Left lung (tissue), 4 donors: ENCODE measurements at regions not wholly inside any gene's neighbourhood (a gene's known extent, or its start where the extent isn't known, plus 50 kb on each side); places are given as distances from the start of the nearest gene placed in this dataset.

Source experiments
- ATAC-seq: fragments of 200-7000 bp; cut with Tn5 transposase; one replicate; pipeline ENCODE4 v1.9.1; 2020; ENCODE audit warnings: moderate library complexity
- DNase-seq, 4 donors: peaks; one replicate each; pipeline ENCODE4 v3.0.0-alpha.2; 2013 to 2020
- H3K27ac ChIP-seq, 2 donors: fragments of 200-600 bp; sonication (generic) in 1 of 2; one replicate each; pipeline versions ENCODE4 v1.5.0 to v1.8.0; 2020 to 2021
- H3K27me3 ChIP-seq, 2 donors: fragments of 200-600 bp; sonication (generic) in 1 of 2; one replicate each; pipeline versions ENCODE4 v1.5.0 to v1.8.0; 2020 to 2021
- H3K36me3 ChIP-seq, 2 donors: fragments of 200-600 bp; sonication (generic) in 1 of 2; one replicate each; pipeline versions ENCODE4 v1.5.0 to v1.8.0; 2020 to 2021
- H3K4me1 ChIP-seq, 2 donors: fragments of 200-600 bp; one replicate each; pipeline ENCODE4 v1.8.0; 2021
- H3K4me3 ChIP-seq, 2 donors: fragments of 200-600 bp; sonication (generic) in 1 of 2; one replicate each; pipeline versions ENCODE4 v1.5.0 to v1.8.0; 2020 to 2021; ENCODE audit warnings: mild to moderate bottlenecking in 1 of 2
- H3K9me3 ChIP-seq, 2 donors: fragments of 200-600 bp; sonication (generic) in 1 of 2; one replicate each; pipeline versions ENCODE4 v1.5.0 to v1.8.0; 2020 to 2021
- intact Hi-C, 2 donors: fragments of 100-400 bp; cut with DNase I; formaldehyde crosslinking; loops; one replicate each; pipeline versions ENCODE4 v1.11.2 to v1.14.2; 2022
- TF ChIP-seq, protein P1 (sequence below), 2 donors: fragments of 200-600 bp; sonication (generic) in 1 of 2; IDR thresholded peaks; one replicate each; pipeline versions ENCODE4 v1.5.0 to v1.8.0; 2021; ENCODE audit warnings: antibody characterized with exemption in 2 of 2
- donor health status: DM: no; HTN: yes; CAD: no.
- donor health status: DM: no; HTN: no; CAD: no.

DNA sequence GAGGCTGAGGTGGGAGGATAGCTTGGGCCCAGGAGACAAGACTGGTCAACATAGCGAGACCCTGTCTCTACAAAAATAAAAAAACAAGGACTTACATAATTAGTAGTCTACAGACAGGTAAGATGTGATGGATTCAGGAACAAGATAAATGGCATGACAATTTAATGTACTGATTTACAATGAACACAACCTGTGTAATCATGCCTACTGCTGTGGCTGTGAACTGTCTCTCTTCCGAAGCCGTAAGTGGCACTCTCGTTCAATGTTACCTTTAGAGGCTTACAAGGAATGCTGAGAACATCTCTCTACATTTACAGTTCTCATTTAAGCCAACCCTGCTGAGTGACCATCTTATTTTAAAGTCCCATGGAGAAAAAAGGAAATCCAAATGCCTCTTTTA lies 134.8 kb upstream of the PRDM1 start:
- Histone ChIP-seq H3K27me3 (no peaks in the 10 kb centered on the region), H3K27ac (no peak overlapping the region), H3K4me1 (peaks cover 0 to 6% of the 10 kb centered on the region in 2 donors), H3K4me3 (no peak overlapping the region), H3K36me3 (no peaks in the 10 kb centered on the region), H3K9me3 (no peaks in the 10 kb centered on the region)
- ATAC-seq (no peak), DNase-seq (no peak)
- intact Hi-C loops, result no loop called here
- TF ChIP-seq, protein P1, sequence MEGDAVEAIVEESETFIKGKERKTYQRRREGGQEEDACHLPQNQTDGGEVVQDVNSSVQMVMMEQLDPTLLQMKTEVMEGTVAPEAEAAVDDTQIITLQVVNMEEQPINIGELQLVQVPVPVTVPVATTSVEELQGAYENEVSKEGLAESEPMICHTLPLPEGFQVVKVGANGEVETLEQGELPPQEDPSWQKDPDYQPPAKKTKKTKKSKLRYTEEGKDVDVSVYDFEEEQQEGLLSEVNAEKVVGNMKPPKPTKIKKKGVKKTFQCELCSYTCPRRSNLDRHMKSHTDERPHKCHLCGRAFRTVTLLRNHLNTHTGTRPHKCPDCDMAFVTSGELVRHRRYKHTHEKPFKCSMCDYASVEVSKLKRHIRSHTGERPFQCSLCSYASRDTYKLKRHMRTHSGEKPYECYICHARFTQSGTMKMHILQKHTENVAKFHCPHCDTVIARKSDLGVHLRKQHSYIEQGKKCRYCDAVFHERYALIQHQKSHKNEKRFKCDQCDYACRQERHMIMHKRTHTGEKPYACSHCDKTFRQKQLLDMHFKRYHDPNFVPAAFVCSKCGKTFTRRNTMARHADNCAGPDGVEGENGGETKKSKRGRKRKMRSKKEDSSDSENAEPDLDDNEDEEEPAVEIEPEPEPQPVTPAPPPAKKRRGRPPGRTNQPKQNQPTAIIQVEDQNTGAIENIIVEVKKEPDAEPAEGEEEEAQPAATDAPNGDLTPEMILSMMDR (IDR thresholded peaks at IDR 0.05), result no peak

DNA sequence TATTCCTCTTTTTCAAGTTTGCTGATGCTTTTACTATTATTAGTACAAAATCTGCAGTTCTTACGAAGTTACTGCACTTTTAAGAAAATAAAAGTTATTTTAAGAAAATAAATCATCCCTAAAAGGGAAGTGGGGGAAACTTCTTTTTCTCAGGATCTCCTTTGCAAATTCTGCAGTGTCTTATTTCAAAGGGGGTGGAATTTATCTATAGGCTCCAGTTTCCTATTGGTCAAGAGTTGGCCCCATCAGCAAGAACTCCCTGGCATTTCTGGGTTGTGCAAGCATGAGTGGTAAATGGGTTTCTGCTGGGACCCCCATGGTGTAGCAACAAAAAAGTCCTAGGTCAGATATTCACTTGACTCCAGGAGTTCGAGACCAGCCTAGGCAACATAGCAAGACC lies 136.3 kb upstream of the PRDM1 start:
- DNase-seq (no peak), ATAC-seq (no peak)
- Histone ChIP-seq H3K4me1 (peaks cover 0 to 6% of the 10 kb centered on the region in 2 donors), H3K27ac (no peak overlapping the region), H3K27me3 (no peaks in the 10 kb centered on the region), H3K36me3 (no peaks in the 10 kb centered on the region), H3K4me3 (no peak overlapping the region), H3K9me3 (no peaks in the 10 kb centered on the region)
- intact Hi-C loops, result no loop called here
- TF ChIP-seq, protein P1 (IDR thresholded peaks at IDR 0.05), result no peak

DNA sequence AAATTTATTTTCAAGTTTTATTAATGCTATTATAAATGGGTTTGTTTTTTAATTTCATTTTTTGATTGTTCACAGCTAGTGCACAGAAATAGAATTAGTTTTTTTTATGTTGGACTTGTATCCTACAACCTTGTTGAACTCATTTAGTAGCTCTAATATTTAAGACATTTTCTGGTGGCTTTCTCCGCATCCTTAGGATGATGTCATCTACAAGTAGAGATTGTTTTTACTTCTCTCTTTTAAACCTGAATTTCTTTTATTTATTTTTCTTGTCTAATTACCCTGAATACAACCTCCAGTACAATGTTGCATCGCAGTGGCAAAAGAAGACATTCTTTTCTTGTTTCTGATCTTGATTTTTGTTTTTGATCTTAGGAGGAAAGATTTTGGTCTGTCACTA lies 142.6 kb upstream of the PRDM1 start:
- TF ChIP-seq, protein P1 (IDR thresholded peaks at IDR 0.05), result no peak
- no peaks in the 10 kb centered on the region for H3K4me1 ChIP-seq
- no peak for ATAC-seq
- no peak overlapping the region for H3K27ac ChIP-seq
- no peak overlapping the region for H3K4me3 ChIP-seq
- no peaks in the 10 kb centered on the region for H3K36me3 ChIP-seq
- intact Hi-C loops, result no loop called here
- H3K27me3 ChIP-seq, result no peaks in the 10 kb centered on the region
- no peak for DNase-seq
- H3K9me3 ChIP-seq, result no peaks in the 10 kb centered on the region

DNA sequence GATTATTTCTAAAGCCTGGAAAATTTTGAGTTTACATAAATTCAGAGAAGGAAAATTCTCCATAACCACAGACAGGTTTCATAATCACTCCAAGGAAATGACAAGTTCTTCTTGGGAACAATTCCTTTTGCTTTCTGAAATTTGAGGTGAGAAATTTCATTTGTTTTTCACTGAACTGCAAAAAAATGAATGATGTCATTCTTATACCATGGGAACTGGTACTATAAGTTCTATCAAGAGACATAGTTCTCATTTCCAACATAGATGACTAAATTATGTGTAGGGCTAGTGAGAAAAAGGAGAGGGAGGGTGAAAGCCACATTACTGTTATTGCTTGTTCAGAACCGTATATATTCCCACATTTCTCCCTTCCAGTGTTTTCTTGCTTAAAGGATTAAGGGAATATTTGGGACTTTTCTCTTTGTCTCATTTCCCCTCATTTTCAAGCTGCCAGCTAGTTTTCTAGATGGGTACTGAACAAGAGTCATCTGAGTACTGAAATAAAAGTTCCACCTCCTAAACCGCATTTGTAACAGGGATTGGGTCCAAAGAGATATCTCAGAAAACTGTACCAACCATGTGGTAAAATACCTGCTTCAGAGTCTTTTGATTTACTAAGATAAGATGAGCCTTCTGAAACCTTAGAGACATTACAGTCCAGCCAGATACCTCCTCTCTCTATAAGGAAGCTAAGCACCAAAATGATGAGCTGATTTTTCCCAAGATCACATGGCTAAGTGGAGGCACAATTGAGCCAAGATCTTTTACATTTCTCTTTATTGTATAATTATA lies 144.3 kb upstream of the PRDM1 start:
- ATAC-seq (no peak), DNase-seq (no peak)
- Histone ChIP-seq H3K27ac (no peak overlapping the region), H3K4me3 (no peak overlapping the region), H3K36me3 (no peaks in the 10 kb centered on the region), H3K4me1 (no peaks in the 10 kb centered on the region), H3K27me3 (no peaks in the 10 kb centered on the region), H3K9me3 (no peaks in the 10 kb centered on the region)
- TF ChIP-seq, protein P1 (IDR thresholded peaks at IDR 0.05), result no peak
- intact Hi-C loops, result no loop called here

DNA sequence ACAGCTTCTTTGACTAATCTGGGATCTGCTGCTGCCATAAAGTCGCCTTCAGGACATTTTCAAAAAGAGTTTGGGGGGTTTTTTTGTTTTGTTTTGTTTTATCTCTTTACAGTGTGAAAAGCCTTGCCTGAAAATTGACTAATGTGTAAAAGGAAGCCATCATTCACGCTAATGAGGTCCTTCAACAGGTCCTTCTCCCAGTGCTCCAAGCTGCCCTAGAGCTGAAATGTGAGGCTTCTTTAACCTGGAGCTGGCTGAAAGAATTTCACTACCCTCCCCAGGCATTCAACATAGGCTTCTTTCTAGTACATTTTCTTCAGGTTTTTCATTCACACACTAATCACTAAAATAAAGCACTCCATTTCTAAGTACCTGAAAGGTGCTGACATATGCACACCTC lies 145.1 kb upstream of the PRDM1 start:
- ATAC-seq (no peak), DNase-seq (no peak)
- H3K27me3 ChIP-seq, result no peaks in the 10 kb centered on the region
- H3K4me1 ChIP-seq, result no peaks in the 10 kb centered on the region
- intact Hi-C loops, result no loop called here
- H3K27ac ChIP-seq, result no peak overlapping the region
- TF ChIP-seq, protein P1 (IDR thresholded peaks at IDR 0.05), result no peak
- H3K36me3 ChIP-seq, result no peaks in the 10 kb centered on the region
- H3K9me3 ChIP-seq, result no peaks in the 10 kb centered on the region
- no peak overlapping the region for H3K4me3 ChIP-seq
